HG02973 (cell line): ENCODE measurements at regions not wholly inside any gene's neighbourhood (a gene's known extent, or its start where the extent isn't known, plus 50 kb on each side); places are given as distances from the start of the nearest gene placed in this dataset.
A peak's percentile ranks its signal among the peaks of the same experiment; 100 is the strongest.
"Not testable (repeated sequence)": the region's sequence is repeated elsewhere in the genome, so short reads cannot be mapped to it uniquely, and the experiment has no call there.

Source experiments
- ATAC-seq: cut with Tn5 transposase; IDR thresholded peaks from one replicate; pipeline ENCODE4 v1.9.1; 2021; ENCODE audit warnings: moderate library complexity; ENCODE audit not compliant: unreplicated experiment

DNA sequence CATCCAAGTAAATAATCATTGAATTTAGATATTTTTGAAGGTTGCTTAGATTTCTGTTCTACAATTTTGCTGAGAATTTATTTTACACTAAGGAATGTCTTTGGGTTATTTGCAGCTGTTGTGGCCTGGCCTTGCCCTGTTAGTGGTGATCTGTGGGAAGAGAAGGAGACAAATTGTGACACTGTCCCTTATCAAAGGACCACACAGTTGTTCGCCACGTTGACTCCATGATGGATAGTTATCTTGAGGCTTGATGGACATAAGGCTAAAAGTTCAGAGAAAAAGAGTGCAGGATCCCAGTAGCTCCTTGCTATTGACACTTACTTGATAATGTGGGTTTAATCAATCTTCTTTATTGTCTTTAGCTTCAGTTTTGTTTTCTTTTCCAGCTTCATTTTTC lies 186.6 kb upstream of the MEF2C start:
- no peak for ATAC-seq

DNA sequence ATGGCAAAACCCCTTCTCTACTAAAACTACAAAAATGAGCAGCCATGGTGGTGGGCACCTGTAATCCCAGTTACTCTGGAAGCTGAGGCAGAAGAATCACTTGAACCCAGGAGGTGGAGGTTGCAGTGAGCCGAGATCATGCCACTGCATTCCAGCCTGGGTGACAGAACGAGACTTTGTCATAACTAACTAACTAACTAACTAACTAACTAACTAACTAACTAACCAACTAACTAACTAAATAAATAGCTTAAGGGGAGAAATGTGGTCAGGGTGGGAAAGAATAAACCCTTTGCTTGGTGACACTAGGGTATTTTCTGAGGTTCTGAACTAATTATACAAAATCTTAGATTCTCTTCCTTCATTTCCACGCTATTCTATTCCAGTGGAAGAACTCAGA lies 184.4 kb upstream of the MEF2C start:
- ATAC-seq = no peak

DNA sequence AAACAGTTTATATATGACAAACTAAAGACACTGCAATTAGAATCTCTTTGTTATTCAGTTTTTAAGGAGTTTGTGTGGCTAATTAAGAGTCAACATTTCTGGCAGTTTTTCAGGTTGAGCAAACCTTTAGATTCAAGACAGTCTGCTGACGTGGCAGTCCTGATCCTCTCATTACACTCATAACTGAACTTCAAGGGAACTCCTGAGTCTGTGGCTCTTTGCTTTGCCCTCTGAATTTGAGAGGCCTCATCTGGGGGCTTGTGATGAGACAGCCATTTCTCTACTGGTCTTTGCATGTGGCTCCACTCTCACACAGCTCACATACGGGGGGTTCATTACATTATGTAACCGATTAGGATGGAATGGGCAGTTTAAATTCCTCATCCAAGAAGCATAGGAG lies 182.9 kb upstream of the MEF2C start:
- peak; percentile 84 for ATAC-seq

DNA sequence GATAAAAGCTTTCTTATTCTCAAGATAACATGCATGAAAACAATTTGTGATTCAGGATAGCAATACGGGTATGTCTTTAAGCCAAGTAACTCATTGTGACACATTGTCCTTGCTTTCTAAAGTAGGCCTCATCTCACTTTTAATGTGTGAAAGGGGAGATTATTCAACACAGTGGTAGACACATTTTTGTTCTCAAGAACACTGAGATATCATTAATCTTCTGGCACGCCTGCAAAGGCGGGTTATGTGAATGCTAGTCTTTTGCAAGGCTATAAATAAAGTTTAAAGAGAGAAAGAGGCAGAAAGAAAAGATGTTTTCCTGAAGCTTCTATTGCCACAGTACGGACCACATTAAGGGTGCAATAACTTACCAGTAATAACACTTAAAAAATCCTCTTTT lies 181.8 kb upstream of the MEF2C start:
- no peak for ATAC-seq

DNA sequence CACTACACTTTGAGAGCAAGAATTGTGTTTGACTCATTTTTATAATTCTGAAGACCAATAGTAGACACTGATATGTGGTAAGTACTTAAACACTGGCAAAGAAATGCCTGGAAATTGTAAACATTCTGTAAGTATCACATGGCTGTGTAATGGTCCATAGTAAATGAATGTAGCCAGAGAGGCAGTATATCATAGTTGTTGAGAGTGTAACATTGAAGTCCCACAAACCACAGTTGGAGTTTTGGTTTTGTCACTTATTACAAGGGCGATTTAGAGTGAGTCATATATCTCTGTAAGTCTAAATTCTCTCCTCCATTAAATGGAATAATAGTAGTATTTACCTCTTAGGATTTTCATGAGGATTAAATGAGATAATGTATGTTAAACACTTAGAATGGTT lies 181.1 kb upstream of the MEF2C start:
- ATAC-seq = peak; percentile 67

DNA sequence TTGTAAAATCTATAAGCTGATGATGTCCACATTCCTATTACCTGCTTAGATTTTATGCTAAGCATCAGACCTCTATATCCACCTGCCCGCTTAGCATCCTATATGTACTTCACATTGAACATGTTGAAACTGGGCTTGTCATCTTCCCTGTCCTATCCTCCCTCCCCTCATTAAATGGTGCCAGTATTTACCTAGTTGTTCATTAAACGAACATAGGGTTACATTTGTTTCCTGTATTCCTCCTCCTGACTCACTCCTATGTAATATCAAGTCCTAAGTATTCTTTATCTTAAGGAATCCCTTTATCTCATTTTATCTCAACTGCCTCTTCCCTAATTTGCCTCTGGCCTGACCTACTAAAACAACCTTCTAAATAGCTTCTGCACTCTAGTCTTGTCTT lies 177.8 kb upstream of the MEF2C start:
- no peak for ATAC-seq

DNA sequence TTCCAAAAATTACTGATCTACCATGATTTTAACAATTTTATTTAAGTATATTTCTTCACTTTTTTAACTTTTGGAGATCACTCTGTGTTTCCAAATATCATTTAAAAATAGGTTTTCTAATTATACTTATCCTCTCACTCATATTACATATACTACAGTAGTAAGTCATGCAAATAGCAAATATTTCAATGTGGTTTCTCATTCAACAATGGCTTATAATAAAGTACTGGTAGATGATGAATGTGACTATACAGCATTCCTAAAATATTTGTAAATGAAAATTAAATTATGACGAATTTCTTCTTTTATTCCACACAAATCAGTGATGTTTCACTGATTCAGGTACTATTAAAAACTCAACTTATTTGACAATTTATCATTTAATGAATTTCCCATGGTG lies 176.3 kb upstream of the MEF2C start:
- no peak for ATAC-seq

DNA sequence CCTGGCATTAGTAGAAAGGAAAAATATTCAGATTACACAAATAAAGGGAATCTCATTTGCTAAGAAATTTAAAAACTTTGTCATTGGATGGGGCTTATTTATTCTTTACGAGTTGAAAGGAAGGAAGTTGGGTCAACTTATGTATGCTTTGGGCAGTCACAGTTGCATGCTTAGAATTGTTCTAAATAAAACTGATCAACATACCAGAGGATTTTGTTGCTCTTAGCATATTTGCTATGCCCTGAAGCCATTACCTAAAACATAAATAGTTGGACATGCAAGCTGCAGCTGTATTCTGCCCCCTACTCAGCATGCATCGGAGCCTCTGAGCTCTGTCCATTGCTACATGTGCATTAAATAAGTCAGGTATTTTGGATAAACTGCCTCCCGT lies 172.7 kb upstream of the MEF2C start:
- no peak for ATAC-seq

DNA sequence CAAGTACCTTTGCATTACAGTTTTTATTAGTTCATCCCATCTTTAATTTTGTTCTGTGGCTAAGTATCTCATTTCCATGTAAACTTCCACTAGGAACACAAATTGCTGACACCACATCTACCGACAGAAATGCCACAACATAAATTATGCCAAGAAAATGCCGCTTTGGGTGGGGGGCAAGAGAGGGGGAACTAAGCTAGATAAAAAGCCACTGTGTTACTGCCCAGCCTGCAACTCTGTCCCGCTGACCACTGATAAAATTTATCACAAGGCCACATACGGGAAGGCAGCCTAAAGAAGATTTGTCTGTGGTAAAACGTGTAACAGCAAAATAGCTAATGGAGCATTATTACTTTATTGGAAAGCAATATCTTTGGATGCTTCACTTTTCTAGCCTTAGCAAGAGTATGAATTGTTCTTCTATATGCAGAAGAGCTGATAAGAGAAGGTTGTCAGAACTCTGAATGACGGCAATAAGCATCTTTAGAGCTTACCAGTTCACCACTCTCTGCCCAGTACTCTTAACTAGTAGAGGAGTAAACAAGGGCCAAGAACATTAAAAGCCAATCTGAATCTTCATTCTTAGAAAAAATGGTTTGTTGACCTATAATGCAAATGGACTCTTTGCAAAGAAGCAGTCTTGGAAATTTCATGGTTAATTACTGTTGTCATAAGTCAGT lies 172.2 kb upstream of the MEF2C start:
- ATAC-seq = no peak

DNA sequence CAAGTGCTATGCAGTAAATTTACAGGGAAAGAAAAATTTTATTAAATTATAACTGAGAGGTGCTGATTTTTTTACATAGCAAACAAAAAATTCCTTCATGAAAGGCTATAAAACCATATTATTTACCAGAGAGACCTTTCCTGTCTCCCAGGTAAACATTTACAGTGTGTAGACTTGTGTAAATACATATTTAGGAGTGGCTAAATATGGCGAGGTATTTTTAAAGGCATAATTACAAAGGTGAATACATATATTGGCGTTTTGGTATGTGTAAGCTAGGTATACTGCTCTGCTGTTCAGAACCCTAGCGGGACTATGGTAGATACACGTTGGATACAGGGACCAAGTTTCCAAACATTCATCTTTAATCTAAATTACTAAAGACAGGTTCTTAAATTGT lies 170.6 kb upstream of the MEF2C start:
- no peak for ATAC-seq

DNA sequence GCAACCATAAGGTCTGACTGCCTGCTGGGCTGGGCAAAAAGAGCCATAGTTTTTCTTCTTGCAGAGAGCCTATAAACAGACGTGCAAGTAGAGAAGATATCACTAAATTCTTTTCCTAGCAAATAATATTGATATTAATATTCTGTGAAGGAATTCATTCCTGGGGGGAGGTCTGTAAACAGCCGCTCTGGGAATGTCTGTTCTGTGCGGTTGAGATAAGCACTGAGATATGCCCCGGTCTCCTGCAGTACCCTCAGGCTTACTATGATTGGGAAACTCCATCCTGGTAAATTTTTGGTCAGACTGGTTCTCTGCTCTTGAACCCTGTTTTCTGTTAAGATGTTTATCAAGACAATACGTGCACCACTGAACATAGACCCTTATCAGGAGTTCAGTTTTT lies 167.1 kb upstream of the MEF2C start:
- not testable (repeated sequence) for ATAC-seq

DNA sequence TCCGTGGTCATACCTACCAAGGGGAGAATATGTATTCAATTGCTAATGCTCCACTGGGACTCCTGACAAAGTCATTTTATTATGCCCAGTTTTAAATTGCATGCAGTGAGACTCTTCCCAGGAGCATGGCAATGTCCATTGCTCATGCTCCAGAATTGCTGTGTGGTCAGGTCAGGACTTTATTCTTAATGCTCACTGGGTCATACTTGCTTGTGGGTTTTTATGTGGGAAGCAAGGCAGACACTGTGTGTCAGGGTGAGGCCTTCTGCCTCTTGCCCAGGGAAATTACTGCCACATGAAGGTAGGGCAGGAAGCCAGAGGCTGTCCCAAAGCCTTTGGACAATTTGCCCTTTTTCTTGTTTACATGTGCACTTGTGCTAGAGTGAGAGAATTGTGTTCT lies 164.6 kb upstream of the MEF2C start:
- no peak for ATAC-seq

DNA sequence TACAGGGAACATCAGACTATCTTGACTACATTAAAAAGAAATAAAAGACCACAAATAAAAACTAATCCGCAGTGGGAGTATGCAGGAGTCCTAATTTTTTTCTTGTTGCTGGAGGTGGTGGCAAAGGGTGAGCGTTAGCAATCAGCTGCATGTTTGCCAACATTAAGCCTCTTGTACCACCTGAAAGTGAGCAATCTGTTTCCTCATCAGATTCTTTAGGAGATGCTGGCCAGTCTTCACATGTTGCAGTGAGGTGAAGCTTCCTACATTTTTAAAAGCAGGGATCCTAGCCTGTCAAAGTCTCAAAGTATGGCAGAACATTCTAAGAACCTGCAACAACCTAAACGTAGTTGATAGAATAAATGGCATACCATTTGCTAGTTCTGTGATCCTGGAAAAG lies 162.2 kb upstream of the MEF2C start:
- ATAC-seq = no peak

DNA sequence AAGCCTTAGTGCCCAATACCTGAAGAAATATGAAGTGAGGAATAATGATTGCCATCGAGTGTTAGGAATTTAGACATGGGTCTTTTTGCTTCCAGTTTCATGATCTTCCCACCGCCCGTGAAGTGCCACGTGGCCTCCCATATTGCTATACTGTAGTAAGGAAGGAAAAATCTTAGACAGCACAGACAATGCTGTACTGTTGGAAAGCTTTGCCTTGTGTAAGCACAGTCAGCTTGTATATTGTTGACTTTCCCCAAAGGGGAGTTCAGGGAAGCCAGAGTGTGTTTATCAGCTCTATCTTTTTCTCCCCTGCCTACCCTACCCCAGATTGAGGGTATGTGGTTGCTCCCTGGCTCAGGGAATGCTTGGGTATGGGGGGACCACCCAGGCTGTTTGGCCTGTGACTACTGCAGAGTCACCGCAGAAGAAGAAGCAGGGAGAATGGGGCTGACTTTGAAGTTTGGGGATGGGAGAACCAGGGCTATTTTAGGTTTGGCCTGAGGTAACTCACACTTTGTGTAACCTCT lies 161.8 kb upstream of the MEF2C start:
- ATAC-seq = no peak

DNA sequence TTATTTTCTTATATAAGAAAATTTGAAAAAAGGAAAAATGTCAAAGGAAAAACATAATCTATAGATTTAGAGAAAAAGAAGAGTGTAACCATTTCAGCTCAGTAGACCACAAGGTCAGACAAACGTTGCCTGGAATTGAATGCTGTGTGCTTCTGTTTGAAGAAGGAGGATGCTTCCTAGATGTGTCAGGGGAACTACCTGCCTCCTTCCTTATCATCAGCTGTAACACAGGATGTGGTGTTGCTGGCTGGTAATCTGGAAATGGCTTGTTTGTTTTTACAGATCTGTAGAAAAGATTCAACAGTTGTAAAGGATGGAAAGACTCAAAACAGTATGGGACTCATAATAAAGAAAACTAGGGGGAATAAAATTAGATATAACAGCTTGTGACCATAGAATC lies 160.7 kb upstream of the MEF2C start:
- no peak for ATAC-seq

DNA sequence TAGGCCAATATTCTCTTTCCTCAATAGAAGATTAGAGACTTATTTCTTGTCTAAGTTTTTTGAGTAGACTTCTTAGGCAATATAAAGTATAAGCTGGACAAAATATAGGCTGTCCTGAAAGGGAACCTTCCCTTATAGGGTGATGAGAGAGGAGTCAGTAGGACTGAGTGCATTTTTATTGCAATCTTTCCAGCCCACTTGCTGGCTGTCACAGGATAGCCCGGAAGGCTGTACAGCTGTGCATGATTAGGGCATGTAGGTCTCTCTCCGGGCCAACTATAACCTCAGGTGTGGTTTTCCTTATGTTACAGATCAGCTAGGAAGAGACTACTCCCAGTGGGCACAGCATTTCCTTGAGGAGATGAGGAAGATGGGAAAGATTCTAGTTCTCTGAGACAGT lies 159.8 kb upstream of the MEF2C start:
- no peak for ATAC-seq

DNA sequence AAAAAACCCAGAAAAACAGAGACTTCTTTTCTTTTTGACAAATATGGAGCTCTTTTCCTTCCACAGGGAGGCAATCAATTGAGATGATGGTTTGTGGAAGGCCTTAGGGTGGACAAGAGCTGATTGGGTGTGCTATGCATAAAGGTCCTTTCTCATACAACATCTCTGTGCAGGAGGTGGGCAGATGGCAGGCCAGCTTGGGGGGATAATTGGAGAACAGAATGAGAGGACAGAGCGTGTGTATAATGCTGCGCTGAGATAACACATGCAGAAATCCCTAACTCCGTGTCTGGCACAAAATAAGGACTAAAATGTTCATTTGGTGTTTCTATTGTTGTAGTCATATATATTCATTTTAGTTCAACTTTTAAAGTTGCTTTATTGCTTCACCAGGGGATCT lies 159.0 kb upstream of the MEF2C start:
- ATAC-seq = no peak

DNA sequence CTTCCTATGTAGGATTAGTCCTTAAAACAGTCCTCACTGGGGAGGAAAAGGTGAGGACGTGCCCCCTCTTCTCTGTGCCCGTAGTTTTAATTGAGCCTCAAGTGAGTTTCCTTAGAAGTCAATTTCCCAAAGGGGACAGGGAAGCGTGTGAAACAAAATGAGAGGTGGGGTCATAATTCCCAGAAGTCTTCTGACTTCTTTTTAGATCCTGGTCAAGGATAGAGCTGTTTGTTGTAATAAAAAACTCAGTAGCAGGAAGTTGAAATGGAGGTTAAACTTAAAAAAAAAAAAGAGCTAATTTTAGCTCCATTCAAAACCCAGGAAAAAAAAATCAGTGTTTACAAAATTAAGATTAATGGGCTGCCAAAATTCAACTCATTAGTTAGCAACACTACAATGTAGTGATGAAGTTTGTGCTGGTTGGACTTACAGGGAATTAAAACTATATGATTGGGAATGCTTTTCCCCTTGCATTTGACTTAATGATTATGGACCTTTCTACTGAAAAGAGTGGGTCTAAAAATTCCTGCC lies 158.3 kb upstream of the MEF2C start:
- ATAC-seq = no peak

DNA sequence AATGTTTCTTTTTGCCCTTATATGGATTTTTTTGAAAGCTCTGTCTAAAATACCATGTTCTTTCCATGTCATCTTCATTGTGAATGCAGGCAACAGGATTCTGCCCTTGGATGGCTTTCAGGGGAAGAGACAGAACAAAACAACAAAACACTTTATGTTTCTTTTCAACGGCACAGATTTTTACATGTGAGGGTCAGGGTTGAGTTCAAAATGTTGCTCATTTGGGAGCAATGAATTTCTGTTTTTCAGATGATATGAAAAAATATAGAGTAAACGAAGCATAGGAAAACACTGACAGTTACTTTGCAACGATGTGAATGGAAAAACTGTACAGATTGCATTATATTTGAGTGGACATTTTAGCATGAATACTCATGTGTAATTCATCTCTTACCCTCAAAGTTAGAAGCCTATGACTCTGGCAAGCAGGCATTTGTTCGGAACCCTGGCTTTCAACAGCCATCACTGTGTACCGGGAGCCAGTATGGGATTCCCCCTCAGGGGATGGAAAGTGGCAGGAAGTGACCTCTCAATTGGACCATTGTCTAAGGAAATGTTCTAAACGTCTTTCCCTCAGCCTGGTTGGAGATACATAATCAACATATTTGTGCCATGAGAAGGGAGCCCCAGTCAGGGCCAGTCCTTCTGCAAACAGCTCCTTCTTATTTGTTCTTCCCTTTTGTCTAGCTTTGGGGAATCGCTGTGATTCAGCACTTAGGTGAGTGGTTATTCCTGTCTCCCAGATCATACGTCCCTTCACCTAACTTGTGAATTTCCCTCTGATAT lies 153.9 kb upstream of the MEF2C start:
- no peak for ATAC-seq

DNA sequence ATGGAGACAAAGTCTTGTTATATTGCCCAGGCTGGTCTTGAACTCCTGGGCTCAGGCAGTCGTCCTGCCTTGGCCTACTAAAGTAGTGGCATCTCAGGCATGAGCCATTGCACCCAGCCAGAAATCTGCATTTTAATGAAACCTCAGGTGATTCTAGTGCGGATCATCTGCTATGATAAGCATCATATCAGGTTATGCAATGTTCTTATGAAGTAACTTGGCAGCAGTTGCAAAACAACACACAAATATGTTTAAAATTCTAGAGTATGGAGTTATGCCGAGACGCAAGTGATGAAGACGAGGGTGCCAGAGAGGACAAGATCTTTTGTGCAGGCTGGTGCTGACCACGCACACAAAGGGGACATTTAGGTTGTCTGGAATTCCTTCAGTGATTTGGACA lies 153.2 kb upstream of the MEF2C start:
- ATAC-seq = no peak

DNA sequence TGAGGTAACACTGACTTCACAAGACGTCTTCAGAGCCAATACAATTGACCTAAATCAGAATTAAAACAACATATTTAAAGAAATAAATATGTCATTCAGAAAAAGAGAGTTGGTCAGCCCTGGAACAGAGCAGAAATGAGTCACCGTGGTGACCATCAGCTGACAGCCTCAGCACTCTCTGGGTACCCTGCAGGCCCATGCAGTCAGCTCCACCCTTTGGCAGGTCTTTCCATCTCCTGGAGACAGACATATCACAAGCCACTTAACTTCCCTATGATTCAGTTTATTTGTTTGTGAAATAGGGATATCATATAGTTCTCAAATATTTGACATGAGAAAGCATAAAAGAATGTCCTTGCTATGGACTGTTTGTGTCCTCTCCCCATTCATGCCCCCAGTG lies 151.6 kb upstream of the MEF2C start:
- ATAC-seq = no peak

DNA sequence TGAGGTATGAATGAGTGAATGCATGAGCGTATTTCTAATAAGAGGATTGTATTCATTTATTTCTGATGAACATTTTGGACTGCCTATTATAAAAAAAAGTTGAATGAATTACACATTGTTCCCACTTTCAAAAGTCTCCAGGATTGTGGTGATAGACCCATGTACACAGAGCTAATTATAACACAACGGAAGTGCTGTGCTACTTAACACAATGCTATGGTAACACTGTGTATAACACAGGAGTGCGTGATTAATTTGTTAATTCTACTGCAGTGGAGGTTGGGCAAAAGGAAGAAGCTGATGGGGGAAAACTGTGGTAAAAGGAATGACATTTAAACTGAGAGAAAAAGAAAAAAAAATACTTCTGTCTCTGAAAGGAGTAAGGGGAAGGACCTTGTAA lies 147.8 kb upstream of the MEF2C start:
- no peak for ATAC-seq
